AG10803 (cell line): ENCODE measurements at regions not wholly inside any gene's neighbourhood (a gene's known extent, or its start where the extent isn't known, plus 50 kb on each side); places are given as distances from the start of the nearest gene placed in this dataset.
"Not testable (repeated sequence)": the region's sequence is repeated elsewhere in the genome, so short reads cannot be mapped to it uniquely, and the experiment has no call there.

Experiments used
- DNase-seq: peaks from one replicate; pipeline ENCODE4 v3.0.0; 2010; ENCODE audit warnings: low read depth
- H3K4me3 ChIP-seq: 2 replicates; pipeline ENCODE4 v1.5.1; 2011; ENCODE audit warnings: mild to moderate bottlenecking, low read length, control low read depth

- not testable (repeated sequence) for H3K4me3 ChIP-seq, DNase-seq
Observed at GRCh38 chr7:153969016-153969415, 83.2 kb upstream of the DPP6 start.

GRCh38 chr7:153974603-153975002, 77.6 kb upstream of the DPP6 start:
- H3K4me3 ChIP-seq, DNase-seq: not testable (repeated sequence)

DNA sequence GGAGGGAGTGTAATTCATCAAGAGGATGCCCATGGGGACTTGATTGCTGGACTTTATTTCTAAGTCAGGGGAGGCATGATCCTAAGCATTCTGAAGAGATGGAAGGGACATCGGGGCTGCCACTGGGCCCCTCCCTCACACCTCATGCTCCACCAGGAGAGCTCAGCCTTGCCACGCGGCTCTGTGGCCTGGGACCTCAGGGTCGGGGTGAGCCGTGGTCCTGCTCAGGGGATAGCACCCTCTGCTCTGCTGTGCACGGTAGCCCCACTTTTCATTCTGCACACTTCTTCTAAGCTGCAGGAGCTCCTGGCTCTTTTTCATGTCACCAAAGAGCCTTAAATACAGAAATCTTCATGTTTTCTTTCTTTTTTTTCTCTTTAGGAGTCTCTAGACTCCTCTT, 75.5 kb upstream of the DPP6 start:
- not testable (repeated sequence) for DNase-seq, H3K4me3 ChIP-seq

GRCh38 chr7:153983186-153983585, 69.0 kb upstream of the DPP6 start:
- DNase-seq, result not testable (repeated sequence)

DNA sequence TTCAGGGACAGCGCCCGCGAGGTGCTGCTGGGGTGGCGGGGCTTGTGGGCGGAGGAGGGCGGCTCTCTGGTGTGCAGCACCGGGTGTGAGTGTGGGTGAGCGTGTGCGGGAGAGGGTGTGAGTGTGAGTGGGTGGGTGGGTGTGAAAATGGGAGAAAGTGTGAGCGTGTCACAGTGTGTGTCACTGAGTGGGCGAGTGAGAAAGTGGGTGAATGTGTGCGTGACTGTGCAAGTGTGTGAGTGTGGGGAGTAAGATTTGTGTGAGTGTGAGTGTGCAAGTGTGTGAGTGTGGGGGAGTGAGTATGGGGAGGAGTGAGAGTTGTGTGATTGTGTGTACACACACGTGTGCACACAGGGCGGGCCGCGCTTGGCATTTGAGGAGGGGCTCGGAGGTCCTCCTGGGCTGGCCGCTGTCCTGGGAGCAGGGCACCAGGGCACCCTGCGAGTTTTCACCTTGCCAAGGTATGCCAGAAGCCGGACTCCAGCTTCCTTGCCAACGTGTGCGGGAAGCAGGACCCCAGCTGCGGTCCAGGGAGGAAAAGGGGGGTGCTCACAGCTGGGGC, 63.1 kb upstream of the DPP6 start:
- not testable (repeated sequence) for H3K4me3 ChIP-seq, DNase-seq

More at GRCh38 chr7:153983186-153983585, 69.0 kb upstream of the DPP6 start:
- H3K4me3 ChIP-seq, result not testable (repeated sequence)

GRCh38 chr7:153989742-153990425, 62.3 kb upstream of the DPP6 start:
- not testable (repeated sequence) for H3K4me3 ChIP-seq, DNase-seq

DNA sequence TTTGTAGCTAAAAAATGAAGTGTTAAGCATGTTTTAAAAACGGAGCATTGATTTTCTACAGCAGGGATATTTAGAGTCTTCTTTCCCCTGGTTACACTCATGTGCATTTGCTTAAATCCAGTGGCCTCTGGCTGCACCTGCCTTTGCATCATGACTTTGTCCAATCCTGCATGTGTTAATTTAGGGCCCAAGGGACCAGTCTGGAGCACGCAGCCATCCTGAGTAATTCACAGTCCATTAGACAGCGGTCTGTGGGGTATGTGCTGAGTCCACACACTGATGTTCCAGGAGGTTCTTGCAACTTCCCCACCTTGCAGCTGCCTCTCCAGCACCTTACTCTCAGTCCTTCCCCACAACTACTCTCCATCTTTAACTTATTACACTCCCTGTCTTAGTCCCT, 60.7 kb upstream of the DPP6 start:
- not testable (repeated sequence) for DNase-seq, H3K4me3 ChIP-seq

- not testable (repeated sequence) for DNase-seq
Observed at GRCh38 chr7:153993402-153993801, 58.8 kb upstream of the DPP6 start.

GRCh38 chr7:153998896-153999295, 53.3 kb upstream of the DPP6 start:
- not testable (repeated sequence) for DNase-seq, H3K4me3 ChIP-seq

More at GRCh38 chr7:153993402-153993801, 58.8 kb upstream of the DPP6 start:
- H3K4me3 ChIP-seq, result not testable (repeated sequence)
